ENCODE measurements at regions not wholly inside any gene's neighbourhood (a gene's known extent, or its start where the extent isn't known, plus 50 kb on each side); places are given as distances from the start of the nearest gene placed in this dataset.

GRCh38 chr21:38042246-38042645 lies 126.0 kb upstream of the KCNJ6 start:
- TF ChIP-seq, protein P1, sequence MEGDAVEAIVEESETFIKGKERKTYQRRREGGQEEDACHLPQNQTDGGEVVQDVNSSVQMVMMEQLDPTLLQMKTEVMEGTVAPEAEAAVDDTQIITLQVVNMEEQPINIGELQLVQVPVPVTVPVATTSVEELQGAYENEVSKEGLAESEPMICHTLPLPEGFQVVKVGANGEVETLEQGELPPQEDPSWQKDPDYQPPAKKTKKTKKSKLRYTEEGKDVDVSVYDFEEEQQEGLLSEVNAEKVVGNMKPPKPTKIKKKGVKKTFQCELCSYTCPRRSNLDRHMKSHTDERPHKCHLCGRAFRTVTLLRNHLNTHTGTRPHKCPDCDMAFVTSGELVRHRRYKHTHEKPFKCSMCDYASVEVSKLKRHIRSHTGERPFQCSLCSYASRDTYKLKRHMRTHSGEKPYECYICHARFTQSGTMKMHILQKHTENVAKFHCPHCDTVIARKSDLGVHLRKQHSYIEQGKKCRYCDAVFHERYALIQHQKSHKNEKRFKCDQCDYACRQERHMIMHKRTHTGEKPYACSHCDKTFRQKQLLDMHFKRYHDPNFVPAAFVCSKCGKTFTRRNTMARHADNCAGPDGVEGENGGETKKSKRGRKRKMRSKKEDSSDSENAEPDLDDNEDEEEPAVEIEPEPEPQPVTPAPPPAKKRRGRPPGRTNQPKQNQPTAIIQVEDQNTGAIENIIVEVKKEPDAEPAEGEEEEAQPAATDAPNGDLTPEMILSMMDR (IDR thresholded peaks at IDR 0.05; ENCODE audit: low read length), result no peak
- TF ChIP-seq EZH2 (optimal IDR thresholded peaks at IDR 0.05; ENCODE audit: low read depth, low read length) (no peak), EZH2phosphoT487 (IDR thresholded peaks at IDR 0.05; ENCODE audit: low read length) (no peak)
